ENCODE measurements at regions not wholly inside any gene's neighbourhood (a gene's known extent, or its start where the extent isn't known, plus 50 kb on each side); places are given as distances from the start of the nearest gene placed in this dataset.

- DNase-seq (ENCODE audit: low read depth): no peak
These were observed 210.9 kb downstream of the ZC3H11B start for GRCh38 chr1:219401724-219402625.

DNA sequence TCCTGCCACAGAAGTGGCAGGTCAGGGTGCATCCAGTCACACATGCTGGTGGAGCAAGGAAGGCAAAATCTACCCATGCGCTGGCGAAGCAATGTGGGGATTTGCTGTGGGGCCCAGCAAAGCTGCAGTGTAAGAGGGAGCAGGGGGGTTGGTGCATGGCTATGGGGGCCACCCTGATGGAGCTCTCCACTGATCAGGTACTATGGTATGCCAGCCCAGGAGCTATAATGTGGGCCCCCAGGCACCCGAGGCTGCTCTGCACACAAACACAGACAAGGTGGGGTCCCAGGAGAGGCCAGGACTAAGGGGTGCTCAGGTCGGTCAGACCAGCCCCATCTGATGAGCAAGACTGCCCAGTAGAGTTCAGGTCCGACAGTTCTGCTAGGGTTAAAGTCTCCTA lies 213.5 kb downstream of the ZC3H11B start:
- no peak for DNase-seq (ENCODE audit: low read depth)

- DNase-seq (ENCODE audit: low read depth): no peak
These were observed 214.0 kb downstream of the ZC3H11B start for GRCh38 chr1:219398815-219399396.

- DNase-seq (ENCODE audit: low read depth): no peak
These were observed 215.4 kb downstream of the ZC3H11B start for GRCh38 chr1:219397511-219397910.

GRCh38 chr1:219391297-219391696 lies 217.6 kb downstream of the LYPLAL1 start:
- DNase-seq (ENCODE audit: low read depth): no peak

DNA sequence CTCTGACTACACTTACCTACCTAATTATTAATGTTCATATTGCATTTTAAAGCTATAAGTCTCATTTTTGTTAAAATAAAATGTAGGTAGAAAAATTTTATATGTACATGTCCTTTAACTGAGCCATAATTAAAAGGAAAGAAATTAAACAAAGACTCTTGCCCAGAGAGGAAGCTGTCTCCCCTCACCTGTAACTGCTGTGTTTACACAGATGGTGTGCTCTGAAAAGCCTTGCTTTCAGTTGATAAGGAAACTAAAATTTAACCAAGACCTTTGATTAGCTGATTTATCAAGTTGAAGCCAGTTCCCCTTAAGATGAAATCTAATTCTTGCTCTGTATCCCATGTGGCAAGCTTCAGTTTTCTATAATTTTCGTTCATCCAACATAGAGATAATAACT lies 213.5 kb downstream of the LYPLAL1 start:
- DNase-seq (ENCODE audit: low read depth): no peak

DNA sequence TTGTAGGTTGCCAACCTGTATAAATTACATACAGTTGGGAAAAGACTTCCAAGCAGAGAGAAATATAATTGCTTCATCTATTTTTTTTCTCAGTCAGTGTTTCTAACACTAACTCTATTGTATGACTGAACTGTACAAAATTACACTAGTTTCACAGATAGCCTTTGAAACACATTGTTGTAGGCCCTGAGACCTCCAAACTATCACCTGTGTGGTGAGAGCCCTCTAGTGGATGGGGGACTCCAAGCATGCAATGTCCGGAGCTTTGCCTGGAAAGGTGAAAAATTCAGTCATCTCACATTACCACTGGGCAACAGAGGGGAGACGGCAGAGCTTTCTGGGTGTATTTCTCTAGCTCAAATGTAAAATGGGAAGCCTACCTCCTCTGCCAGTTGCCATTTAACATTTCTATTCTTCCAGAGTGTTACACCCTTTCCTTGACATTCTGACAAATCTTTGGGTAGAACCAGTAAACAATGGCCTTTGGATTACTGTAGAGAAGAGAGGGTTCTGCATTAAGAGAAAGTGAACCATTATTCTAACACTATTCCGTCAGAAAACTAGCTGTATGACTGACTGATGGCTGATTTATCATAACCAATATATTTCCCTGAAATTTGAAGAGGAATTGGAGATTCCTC lies 212.2 kb downstream of the LYPLAL1 start:
- DNase-seq (ENCODE audit: low read depth): no peak

DNA sequence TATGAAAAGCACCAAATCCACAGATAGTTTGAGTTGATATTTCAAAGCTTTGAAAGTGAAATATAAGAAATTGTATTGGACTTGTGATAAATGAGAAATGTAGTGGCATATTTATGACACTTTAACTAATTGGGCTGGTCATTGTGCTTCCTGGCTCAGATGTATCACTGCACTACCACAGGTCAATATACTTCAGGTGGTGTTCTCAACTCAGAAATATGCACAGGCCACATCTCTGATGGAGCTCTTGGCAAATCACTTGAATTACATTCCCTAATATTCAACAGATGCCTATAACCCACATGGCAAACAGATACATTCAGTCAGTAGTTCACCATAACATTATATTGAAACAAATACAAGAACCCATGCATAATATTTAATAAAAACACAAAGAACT lies 209.6 kb downstream of the LYPLAL1 start:
- no peak for DNase-seq (ENCODE audit: low read depth)

DNA sequence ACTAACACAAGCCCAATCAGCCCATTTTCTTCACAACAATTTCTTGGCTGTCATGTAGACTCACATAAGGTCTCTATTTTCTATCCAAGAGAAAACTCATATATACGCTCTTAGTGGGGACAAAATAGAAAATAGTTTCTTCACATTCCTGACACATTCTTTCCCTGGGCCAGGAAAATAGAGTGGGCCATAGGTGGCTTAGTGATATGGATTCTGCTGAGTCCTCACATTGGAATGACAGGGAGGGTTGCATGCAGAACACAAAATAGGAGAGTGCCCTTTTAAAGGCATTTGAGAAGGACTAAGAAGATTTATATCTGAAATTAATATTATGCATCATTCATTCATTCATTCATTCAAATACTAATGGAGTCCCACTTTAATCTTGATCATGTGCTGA lies 207.7 kb downstream of the LYPLAL1 start:
- no peak for DNase-seq (ENCODE audit: low read depth)

DNA sequence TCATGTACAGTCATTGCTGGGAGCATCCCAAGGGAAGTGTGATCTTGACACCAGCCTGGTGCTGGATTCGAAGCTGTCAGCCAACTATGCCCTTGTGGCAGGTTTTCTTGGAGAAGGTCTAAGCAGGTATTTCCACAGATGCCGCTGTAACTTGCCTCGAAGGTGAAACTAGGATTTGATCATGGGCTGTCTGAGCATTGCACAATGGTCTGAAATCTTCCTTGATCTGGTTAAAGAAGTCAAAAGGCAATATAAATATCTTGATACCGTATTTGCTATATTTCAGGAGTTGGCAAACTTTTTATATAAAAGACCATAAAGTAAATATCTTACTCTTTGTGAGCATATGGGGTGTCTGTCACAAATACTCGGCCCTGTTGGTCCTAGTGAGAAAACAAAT lies 206.8 kb downstream of the LYPLAL1 start:
- DNase-seq (ENCODE audit: low read depth): no peak

DNA sequence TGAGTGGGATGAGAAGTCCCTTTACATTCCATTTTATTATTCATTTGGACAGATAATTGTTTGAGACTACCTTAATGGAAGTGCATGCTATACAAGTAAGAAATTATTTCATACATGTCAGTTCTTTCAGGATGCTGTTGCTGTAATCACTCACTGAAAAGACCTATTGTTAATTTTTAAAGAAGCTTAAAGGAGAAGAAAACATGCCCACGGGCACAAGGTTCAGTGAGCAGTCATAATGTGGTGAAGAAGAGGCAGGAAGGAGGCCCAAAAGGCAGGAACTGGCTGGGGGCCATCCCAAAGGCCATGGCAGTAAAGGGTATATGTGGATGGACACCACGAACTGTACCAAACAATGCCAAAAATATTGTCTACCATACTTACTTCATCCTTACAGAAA lies 206.0 kb downstream of the LYPLAL1 start:
- no peak for DNase-seq (ENCODE audit: low read depth)

- no peak for DNase-seq (ENCODE audit: low read depth)
These were observed 201.0 kb downstream of the LYPLAL1 start for GRCh38 chr1:219374636-219375035.

DNA sequence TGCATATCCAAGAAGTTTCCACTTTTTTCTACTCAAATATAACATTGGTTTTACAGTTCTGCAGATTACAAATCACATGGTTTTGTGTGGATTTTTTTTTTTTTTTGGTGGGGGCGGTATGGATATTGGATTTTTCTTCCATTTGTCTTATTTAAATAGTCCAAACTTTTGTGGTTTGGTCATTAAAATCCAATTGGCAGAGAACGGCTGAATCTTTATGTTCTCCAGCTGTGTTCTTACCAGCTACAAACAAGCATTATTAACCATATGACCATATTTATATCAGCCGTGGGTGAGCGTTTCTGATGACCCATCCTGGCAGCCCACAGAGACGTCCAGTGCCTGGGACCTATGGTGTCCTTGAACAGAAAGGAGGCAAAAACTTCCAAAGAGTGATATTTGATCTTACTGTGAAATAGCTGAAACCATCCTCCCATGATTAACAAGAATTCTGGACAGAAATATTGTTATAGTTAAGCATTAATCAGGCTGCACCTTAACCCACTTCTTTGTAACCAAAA lies 200.4 kb downstream of the LYPLAL1 start:
- DNase-seq (ENCODE audit: low read depth): no peak

DNA sequence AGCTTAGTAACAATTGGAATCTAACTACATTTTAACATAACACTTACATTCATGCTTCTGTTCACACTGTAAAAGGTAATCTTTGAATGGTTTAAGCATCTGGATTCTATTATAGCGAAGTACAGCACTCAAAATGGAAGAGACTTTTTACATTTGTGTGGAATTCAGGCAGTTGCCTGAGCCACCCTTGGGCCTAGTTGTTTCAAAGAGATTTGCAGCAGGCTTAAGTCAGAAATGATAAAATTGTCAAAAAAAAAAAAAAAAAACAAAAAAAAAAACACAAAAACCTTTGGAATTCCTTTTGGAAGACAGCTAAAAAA lies 199.9 kb downstream of the LYPLAL1 start:
- DNase-seq (ENCODE audit: low read depth): no peak

DNA sequence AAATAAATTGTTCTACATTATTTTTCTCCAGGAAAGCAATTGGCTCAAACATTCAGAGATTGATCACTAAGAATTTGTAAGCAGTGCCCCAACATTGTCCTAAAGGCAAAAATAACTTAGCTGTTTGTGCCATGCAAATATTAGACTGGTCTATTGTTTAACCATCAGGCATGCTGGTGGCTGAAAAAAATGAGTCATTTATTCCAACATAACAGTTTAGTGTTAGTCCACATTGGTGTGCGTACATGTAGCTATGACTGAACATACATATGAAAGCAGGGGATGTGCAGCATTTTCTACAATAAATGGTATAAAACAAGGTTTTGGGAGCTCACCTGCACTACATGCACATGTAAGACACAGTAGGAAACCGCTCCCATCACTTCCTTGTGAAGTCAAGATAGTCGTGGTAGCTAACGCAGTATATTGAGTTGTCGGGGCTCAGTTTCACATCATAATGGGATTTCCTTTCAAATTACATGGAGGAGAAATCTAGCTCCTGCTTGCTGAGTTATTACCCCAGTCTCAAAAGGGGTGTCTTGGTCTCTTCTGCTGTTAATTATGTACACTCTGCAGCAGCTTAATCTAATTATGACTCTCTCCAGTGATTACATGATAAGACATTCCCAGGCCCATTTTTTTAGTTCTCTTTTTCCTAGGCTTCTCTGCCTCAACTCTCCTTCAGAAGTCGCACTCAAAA lies 199.4 kb downstream of the LYPLAL1 start:
- DNase-seq (ENCODE audit: low read depth): no peak

DNA sequence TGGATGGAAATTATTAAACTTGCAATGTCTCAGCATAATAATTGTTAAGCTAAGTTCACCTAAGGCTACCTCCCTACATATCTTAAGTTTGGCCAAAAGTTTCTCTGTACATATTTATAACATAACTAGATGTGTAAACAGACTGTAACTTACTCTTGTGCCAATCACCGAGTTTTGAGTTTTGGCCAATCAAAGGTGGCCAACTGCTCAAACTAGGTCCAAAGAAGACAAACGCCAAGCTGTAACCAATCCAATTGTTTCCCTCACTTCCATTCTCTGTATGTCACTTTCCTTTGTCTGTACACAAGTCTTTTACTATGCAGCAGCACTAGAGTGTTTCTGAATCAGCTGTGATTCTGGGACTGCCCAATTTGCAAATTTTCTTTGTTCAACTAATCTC lies 197.8 kb downstream of the LYPLAL1 start:
- DNase-seq (ENCODE audit: low read depth): no peak

GRCh38 chr1:219367496-219367895 lies 193.8 kb downstream of the LYPLAL1 start:
- DNase-seq (ENCODE audit: low read depth): no peak

DNA sequence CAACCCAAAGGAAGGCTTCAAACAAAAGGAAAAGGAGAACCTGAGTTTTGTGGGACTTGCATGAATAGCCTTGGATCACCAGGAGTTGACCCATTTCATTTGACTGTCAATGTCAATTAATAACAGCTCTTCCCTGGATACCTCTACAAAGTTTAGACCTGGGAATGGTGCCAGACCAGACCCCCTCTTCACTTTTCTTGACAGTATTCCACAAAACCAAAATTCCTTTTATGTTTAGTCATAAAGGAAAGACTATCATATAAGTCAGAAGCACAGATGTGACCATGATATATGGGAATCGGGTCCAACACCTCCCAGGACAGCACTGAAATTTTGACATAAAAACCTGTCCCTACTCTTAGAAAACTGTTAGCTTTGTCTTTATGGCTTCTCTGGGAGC lies 191.8 kb downstream of the LYPLAL1 start:
- no peak for DNase-seq (ENCODE audit: low read depth)

GRCh38 chr1:219362702-219363101 lies 189.0 kb downstream of the LYPLAL1 start:
- DNase-seq (ENCODE audit: low read depth): no peak

GRCh38 chr1:219359126-219359525 lies 185.4 kb downstream of the LYPLAL1 start:
- DNase-seq (ENCODE audit: low read depth): no peak

GRCh38 chr1:219358080-219358479 lies 184.4 kb downstream of the LYPLAL1 start:
- DNase-seq (ENCODE audit: low read depth): no peak

DNA sequence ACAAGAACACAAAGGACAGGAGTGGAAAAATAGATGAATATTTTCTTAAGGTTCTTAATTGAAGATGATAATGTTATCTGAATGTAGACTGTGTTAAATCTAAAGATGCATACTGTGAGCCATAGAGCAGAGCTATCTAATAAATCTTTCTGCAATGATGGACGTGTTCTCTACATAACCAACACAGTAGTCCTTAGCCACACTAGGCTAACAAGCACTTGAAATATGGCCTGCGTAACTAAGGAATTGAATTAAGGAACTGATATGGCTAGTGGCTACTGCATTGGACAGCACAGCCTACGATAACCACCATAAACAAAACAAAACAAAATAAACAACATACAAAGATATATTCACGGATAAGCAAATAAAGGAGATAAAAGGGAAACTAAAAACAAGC lies 181.3 kb downstream of the LYPLAL1 start:
- DNase-seq (ENCODE audit: low read depth): no peak

All from stimulated activated CD4-positive, alpha-beta T cell treated with anti-CD3 and anti-CD28 coated beads, Interleukin-2, amount 100 ng/mL, for 4 hours (primary cell).